Transverse colon (tissue), 4 donors: ENCODE measurements at regions not wholly inside any gene's neighbourhood (a gene's known extent, or its start where the extent isn't known, plus 50 kb on each side); places are given as distances from the start of the nearest gene placed in this dataset.

Source experiments
- DNase-seq: peaks from one replicate; pipeline ENCODE4 v3.0.0-alpha.2; 2019
- H3K27ac ChIP-seq, 4 donors: fragments of 200-600 bp; sonication (generic); 2 replicates each; pipeline ENCODE4 v1.5.1; 2016 to 2018; ENCODE audit warnings: inconsistent platforms in 4 of 4
- H3K27me3 ChIP-seq: fragments of 200-600 bp; sonication (generic); 2 replicates; pipeline ENCODE4 v1.5.1; 2017; ENCODE audit warnings: inconsistent platforms
- H3K36me3 ChIP-seq, 4 donors: fragments of 200-600 bp; sonication (generic); 2 replicates each; pipeline ENCODE4 v1.5.1; 2017 to 2019; ENCODE audit warnings: inconsistent platforms in 4 of 4
- H3K4me1 ChIP-seq, 4 donors: fragments of 200-600 bp; sonication (generic); 2 replicates each; pipeline ENCODE4 v1.5.1; 2017 to 2020; ENCODE audit warnings: inconsistent platforms in 4 of 4
- H3K4me3 ChIP-seq, 4 donors: fragments of 200-600 bp; sonication (generic); 1 replicate in 1 of 4; 2 replicates in 3 of 4; pipeline versions ENCODE4 v1.5.1 to v1.6.1; 2017 to 2019; ENCODE audit warnings: inconsistent platforms in 4 of 4
- H3K9me3 ChIP-seq, 2 donors: fragments of 200-600 bp; sonication (generic); 2 replicates each; pipeline ENCODE4 v1.5.1; 2017 to 2019; ENCODE audit warnings: inconsistent platforms in 2 of 2
- EP300 ChIP-seq: sonication (generic); formaldehyde crosslinking; IDR thresholded peaks from one replicate; pipeline ENCODE4 v1.6.1; 2017; ENCODE audit warnings: antibody characterized with exemption, low read depth
- POLR2A ChIP-seq: fragments of 450-650 bp; IDR thresholded peaks from one replicate; pipeline ENCODE4 v1.6.1; 2016; ENCODE audit warnings: antibody characterized with exemption, mild to moderate bottlenecking, moderate library complexity
- POLR2AphosphoS5 ChIP-seq, 3 donors: sonication (generic); formaldehyde crosslinking; IDR thresholded peaks; one replicate each; pipeline ENCODE4 v1.6.1; 2016; ENCODE audit warnings: antibody characterized with exemption in 3 of 3
- WGBS, 2 donors: methylation state at CpG; one replicate each; pipeline ENCODE4 v1.1.5; 2018; ENCODE audit warnings: low coverage in 1 of 2; 5-methylcytosine and 5-hydroxymethylcytosine counted together
- in situ Hi-C, 4 donors: fragments of 200-750 bp; cut with MboI; loops; one replicate each; pipeline versions ENCODE4 v1.15.0 to v1.15.1; 2017; ENCODE audit warnings: low sequenced_read_pairs in 3 of 4, low pct_ligation_motif_present in 1 of 4, low pct_unique_long_range_greater_than_20kb in 1 of 4
- intact Hi-C: fragments of 100-400 bp; cut with DNase I; formaldehyde crosslinking; loops from one replicate; pipeline ENCODE4 v1.15.1; 2023; ENCODE audit warnings: low total_unique reads
- TF ChIP-seq, protein P1 (sequence below), 5 experiments: fragments of 200-600 bp in 3 of 5; fragments of 450-650 bp in 2 of 5; sonication (generic) in 3 of 5; IDR thresholded peaks; 1 replicate in 2 of 5; 2 replicates in 3 of 5; pipeline ENCODE4 v1.5.1; 2016 to 2017; ENCODE audit warnings: antibody characterized with exemption in 5 of 5, inconsistent platforms in 3 of 5, mild to moderate bottlenecking in 2 of 5, moderate library complexity in 1 of 5

GRCh38 chr5:98463222-98463621 lies 310.2 kb upstream of the RGMB start:
- Histone ChIP-seq H3K4me1 (no peaks in the 10 kb centered on the region), H3K27me3 (no peaks in the 10 kb centered on the region), H3K4me3 (no peak overlapping the region), H3K9me3 (no peaks in the 10 kb centered on the region), H3K36me3 (no peaks in the 10 kb centered on the region), H3K27ac (no peak overlapping the region)
- in situ Hi-C loops = no loop called here
- intact Hi-C loops = no loop called here
- DNase-seq = no peak
- TF ChIP-seq POLR2AphosphoS5 (IDR thresholded peaks at IDR 0.05) (no peak), POLR2A (no peak), EP300 (no peak)
- TF ChIP-seq, protein P1, sequence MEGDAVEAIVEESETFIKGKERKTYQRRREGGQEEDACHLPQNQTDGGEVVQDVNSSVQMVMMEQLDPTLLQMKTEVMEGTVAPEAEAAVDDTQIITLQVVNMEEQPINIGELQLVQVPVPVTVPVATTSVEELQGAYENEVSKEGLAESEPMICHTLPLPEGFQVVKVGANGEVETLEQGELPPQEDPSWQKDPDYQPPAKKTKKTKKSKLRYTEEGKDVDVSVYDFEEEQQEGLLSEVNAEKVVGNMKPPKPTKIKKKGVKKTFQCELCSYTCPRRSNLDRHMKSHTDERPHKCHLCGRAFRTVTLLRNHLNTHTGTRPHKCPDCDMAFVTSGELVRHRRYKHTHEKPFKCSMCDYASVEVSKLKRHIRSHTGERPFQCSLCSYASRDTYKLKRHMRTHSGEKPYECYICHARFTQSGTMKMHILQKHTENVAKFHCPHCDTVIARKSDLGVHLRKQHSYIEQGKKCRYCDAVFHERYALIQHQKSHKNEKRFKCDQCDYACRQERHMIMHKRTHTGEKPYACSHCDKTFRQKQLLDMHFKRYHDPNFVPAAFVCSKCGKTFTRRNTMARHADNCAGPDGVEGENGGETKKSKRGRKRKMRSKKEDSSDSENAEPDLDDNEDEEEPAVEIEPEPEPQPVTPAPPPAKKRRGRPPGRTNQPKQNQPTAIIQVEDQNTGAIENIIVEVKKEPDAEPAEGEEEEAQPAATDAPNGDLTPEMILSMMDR (IDR thresholded peaks at IDR 0.05) = no peak
- WGBS, 2 donors = 47 to 70% methylated on average over 4 of the region's 4 CpGs

DNA sequence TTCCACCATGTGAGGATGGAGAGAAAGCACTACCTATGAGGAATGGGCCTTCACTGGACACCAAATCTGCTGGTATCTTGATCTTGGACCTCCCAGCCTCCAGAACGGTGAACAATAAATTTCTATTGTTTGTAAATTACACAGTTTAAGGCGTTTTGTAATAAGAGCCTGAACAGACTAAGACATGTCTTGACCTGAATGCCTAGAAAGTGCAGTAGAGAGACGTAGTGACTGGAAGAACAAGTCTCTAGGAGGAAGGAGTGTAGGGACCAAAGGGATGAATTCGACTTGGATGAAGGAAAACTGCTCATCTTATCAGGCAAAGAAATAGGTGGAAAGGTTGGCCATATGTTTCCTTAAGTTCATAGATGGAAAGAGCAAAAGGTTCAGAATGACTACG lies 309.8 kb upstream of the RGMB start:
- H3K4me1 ChIP-seq = no peaks in the 10 kb centered on the region
- H3K27me3 ChIP-seq = no peaks in the 10 kb centered on the region
- intact Hi-C loops = no loop called here
- H3K4me3 ChIP-seq = no peak overlapping the region
- in situ Hi-C loops = no loop called here
- 61 to 65% methylated on average over 3 to 5 of the region's 5 CpGs for WGBS, 2 donors
- H3K27ac ChIP-seq = no peak overlapping the region
- H3K36me3 ChIP-seq = no peaks in the 10 kb centered on the region
- H3K9me3 ChIP-seq = no peaks in the 10 kb centered on the region
- TF ChIP-seq EP300 = no peak
- TF ChIP-seq POLR2A = no peak
- TF ChIP-seq, protein P1 (IDR thresholded peaks at IDR 0.05) = no peak
- TF ChIP-seq POLR2AphosphoS5 (IDR thresholded peaks at IDR 0.05) = no peak
- no peak for DNase-seq

- Histone ChIP-seq H3K4me3 (no peak overlapping the region), H3K27me3 (no peaks in the 10 kb centered on the region), H3K27ac (no peak overlapping the region), H3K36me3 (no peaks in the 10 kb centered on the region), H3K4me1 (no peaks in the 10 kb centered on the region), H3K9me3 (no peaks in the 10 kb centered on the region)
- TF ChIP-seq, protein P1 (IDR thresholded peaks at IDR 0.05) = no peak
- TF ChIP-seq POLR2AphosphoS5 (IDR thresholded peaks at IDR 0.05) = no peak
- no peak for TF ChIP-seq POLR2A
- no peak for TF ChIP-seq EP300
- in situ Hi-C loops (no loop called here), intact Hi-C loops (no loop called here)
- DNase-seq = no peak
- WGBS, 2 donors = 50 to 79% methylated on average over 1 to 3 of the region's 3 CpGs
Observed at GRCh38 chr5:98464737-98465330, 308.6 kb upstream of the RGMB start.

GRCh38 chr5:98468188-98468869 lies 305.1 kb upstream of the RGMB start:
- no peak for DNase-seq
- in situ Hi-C loops = no loop called here
- Histone ChIP-seq H3K9me3 (no peaks in the 10 kb centered on the region), H3K27ac (no peak overlapping the region), H3K4me3 (no peak overlapping the region), H3K4me1 (peaks cover 0 to 7% (median 3%) of the 10 kb centered on the region in 4 donors), H3K27me3 (no peaks in the 10 kb centered on the region), H3K36me3 (no peaks in the 10 kb centered on the region)
- TF ChIP-seq EP300 = no peak
- intact Hi-C loops = no loop called here
- WGBS, 2 donors = 60 to 65% methylated on average over 3 to 4 of the region's 4 CpGs
